H9 (cell line): ENCODE measurements at regions not wholly inside any gene's neighbourhood (a gene's known extent, or its start where the extent isn't known, plus 50 kb on each side); places are given as distances from the start of the nearest gene placed in this dataset.

Source experiments
- DNase-seq: peaks from one replicate; pipeline ENCODE4 v3.0.0-alpha.2; 2017
- H2AFZ ChIP-seq: one replicate; pipeline ENCODE4 v1.6.1; 2013; ENCODE audit warnings: mild to moderate bottlenecking, low read length, control low read depth, moderate library complexity
- H2AK5ac ChIP-seq: 2 replicates; pipeline ENCODE4 v1.6.1; 2013; ENCODE audit warnings: low read length, control low read depth, mixed read lengths; ENCODE audit not compliant: insufficient read length
- H2BK120ac ChIP-seq: one replicate; pipeline ENCODE4 v1.6.1; 2013; ENCODE audit warnings: low read depth, mild to moderate bottlenecking, low read length, control low read depth, inconsistent platforms; ENCODE audit not compliant: poor library complexity, severe bottlenecking
- H2BK12ac ChIP-seq: 2 replicates; pipeline ENCODE4 v1.6.1; 2013; ENCODE audit warnings: low read length, control low read depth, mixed read lengths, low read depth; ENCODE audit not compliant: insufficient read length
- H2BK15ac ChIP-seq: 2 replicates; pipeline ENCODE4 v1.6.1; 2013; ENCODE audit warnings: low read depth, low read length, control low read depth
- H2BK20ac ChIP-seq: one replicate; pipeline ENCODE4 v1.6.1; 2013; ENCODE audit warnings: low read depth, mild to moderate bottlenecking, low read length, control low read depth, inconsistent platforms; ENCODE audit not compliant: poor library complexity, severe bottlenecking
- H2BK5ac ChIP-seq: 2 replicates; pipeline ENCODE4 v1.6.1; 2013; ENCODE audit warnings: low read length, control low read depth, mixed read lengths; ENCODE audit not compliant: insufficient read length
- H3K14ac ChIP-seq: 2 replicates; pipeline ENCODE4 v1.6.1; 2013; ENCODE audit warnings: low read length, control low read depth; ENCODE audit not compliant: insufficient read depth
- H3K18ac ChIP-seq: 2 replicates; pipeline ENCODE4 v1.6.1; 2013; ENCODE audit warnings: low read depth, mild to moderate bottlenecking, mixed read lengths, low read length, control low read depth; ENCODE audit not compliant: insufficient read length
- H3K23ac ChIP-seq: 2 replicates; pipeline ENCODE4 v1.6.1; 2013; ENCODE audit warnings: low read length, control low read depth, mixed read lengths, low read depth; ENCODE audit not compliant: insufficient read length
- H3K23me2 ChIP-seq: 2 replicates; pipeline ENCODE4 v1.6.1; 2013; ENCODE audit warnings: low read depth, mild to moderate bottlenecking, mixed read lengths, low read length, control low read depth; ENCODE audit not compliant: insufficient read length, poor library complexity, severe bottlenecking
- H3K27ac ChIP-seq: 2 replicates; pipeline ENCODE4 v1.5.1; 2013; ENCODE audit warnings: low read length, control low read depth, mixed read lengths, low read depth; ENCODE audit not compliant: insufficient read length
- H3K27me3 ChIP-seq: 2 replicates; pipeline ENCODE4 v1.6.1; 2013; ENCODE audit warnings: low read length, control low read depth, inconsistent platforms; ENCODE audit not compliant: insufficient read depth
- H3K4ac ChIP-seq: 2 replicates; pipeline ENCODE4 v1.6.1; 2013; ENCODE audit warnings: low read depth, mild to moderate bottlenecking, control low read depth, inconsistent platforms, low read length, moderate library complexity
- H3K4me1 ChIP-seq: 2 replicates; pipeline ENCODE4 v1.6.1; 2013; ENCODE audit warnings: low read length, control low read depth, inconsistent platforms; ENCODE audit not compliant: insufficient read depth
- H3K4me2 ChIP-seq: 2 replicates; pipeline ENCODE4 v1.6.1; 2013; ENCODE audit warnings: low read length, control low read depth, mixed read lengths; ENCODE audit not compliant: insufficient read length, insufficient read depth
- H3K56ac ChIP-seq: 2 replicates; pipeline ENCODE4 v1.6.1; 2013; ENCODE audit warnings: low read depth, mild to moderate bottlenecking, mixed read lengths, low read length, control low read depth; ENCODE audit not compliant: insufficient read length
- H3K79me1 ChIP-seq: 2 replicates; pipeline ENCODE4 v1.6.1; 2013; ENCODE audit warnings: low read depth, mild to moderate bottlenecking, moderate library complexity, low read length, control low read depth, inconsistent platforms; ENCODE audit not compliant: insufficient read depth, poor library complexity, severe bottlenecking
- H3K79me2 ChIP-seq: 2 replicates; pipeline ENCODE4 v1.6.1; 2013; ENCODE audit warnings: low read length, control low read depth, inconsistent platforms; ENCODE audit not compliant: insufficient read depth
- H3K9ac ChIP-seq: 2 replicates; pipeline ENCODE4 v1.6.1; 2013; ENCODE audit warnings: low read length, control low read depth, mixed read lengths; ENCODE audit not compliant: insufficient read length; ENCODE audit errors: extremely low read depth
- H3K9me3 ChIP-seq: one replicate; pipeline ENCODE4 v1.6.1; 2013; ENCODE audit warnings: low read depth, low read length, inconsistent platforms; ENCODE audit not compliant: control insufficient read depth
- H3T11ph ChIP-seq: one replicate; pipeline ENCODE4 v1.6.1; 2013; ENCODE audit warnings: mild to moderate bottlenecking, low read length, control low read depth, inconsistent platforms
- H4K20me1 ChIP-seq: one replicate; pipeline ENCODE4 v1.6.1; 2013; ENCODE audit not compliant: control insufficient read depth, insufficient read length, insufficient read depth
- H4K5ac ChIP-seq: 2 replicates; pipeline ENCODE4 v1.6.1; 2013; ENCODE audit warnings: low read depth, mild to moderate bottlenecking, mixed read lengths, low read length, control low read depth; ENCODE audit not compliant: insufficient read length
- H4K8ac ChIP-seq: replicated peaks from 2 replicates; pipeline ENCODE4 v1.6.1; 2013; ENCODE audit warnings: low read length, control low read depth, mixed read lengths, low read depth; ENCODE audit not compliant: insufficient read length
- H4K91ac ChIP-seq: 2 replicates; pipeline ENCODE4 v1.6.1; 2013; ENCODE audit warnings: low read depth, mild to moderate bottlenecking, moderate library complexity, mixed read lengths, low read length, control low read depth; ENCODE audit not compliant: insufficient read length
- H3K27ac Mint-ChIP-seq, 3 experiments: 2 replicates in 2 of 3; 3 replicates in 1 of 3; pipeline ENCODE4 v1.8.0; 2020 to 2021; ENCODE audit warnings: mixed read lengths in 3 of 3, mild to moderate bottlenecking in 1 of 3, moderate library complexity in 1 of 3
- H3K27me3 Mint-ChIP-seq: 2 replicates; pipeline ENCODE4 v1.8.0; 2021; ENCODE audit warnings: low read depth, mild to moderate bottlenecking, moderate library complexity, mixed read lengths
- H3K36me3 Mint-ChIP-seq, 3 experiments: 2 replicates in 2 of 3; 3 replicates in 1 of 3; pipeline ENCODE4 v1.8.0; 2020 to 2021; ENCODE audit warnings: low read depth in 3 of 3, mixed read lengths in 3 of 3; ENCODE audit not compliant: insufficient read depth in 1 of 3
- H3K4me1 Mint-ChIP-seq, 2 experiments: 2 replicates each; pipeline ENCODE4 v1.8.0; 2020; ENCODE audit warnings: mixed read lengths in 2 of 2
- H3K4me3 Mint-ChIP-seq, 2 experiments: 2 replicates in 1 of 2; 3 replicates in 1 of 2; pipeline ENCODE4 v1.8.0; 2020 to 2021; ENCODE audit warnings: mild to moderate bottlenecking in 2 of 2, mixed read lengths in 2 of 2, moderate library complexity in 1 of 2
- H3K9me3 Mint-ChIP-seq, 2 experiments: 2 replicates in 1 of 2; 3 replicates in 1 of 2; pipeline ENCODE4 v1.8.0; 2020; ENCODE audit warnings: mild to moderate bottlenecking in 2 of 2, mixed read lengths in 2 of 2, moderate library complexity in 1 of 2
- WGBS: extraction: QIAGEN DNeasy Blood & Tissue Kit; methylation state at CpG from one replicate; pipeline ENCODE4 v1.1.7; 2013; ENCODE audit warnings: missing lambda C conversion rate, low lambda C conversion rate, mixed read lengths; ENCODE audit not compliant: insufficient read length; ENCODE audit errors: extremely low coverage; 5-methylcytosine and 5-hydroxymethylcytosine counted together
- TF ChIP-seq, protein P1 (sequence below): fragments of 200-600 bp; sonication (generic); conservative IDR thresholded peaks from 3 replicates; pipeline ENCODE4 v1.8.0; 2021; ENCODE audit warnings: antibody characterized with exemption, mild to moderate bottlenecking

DNA sequence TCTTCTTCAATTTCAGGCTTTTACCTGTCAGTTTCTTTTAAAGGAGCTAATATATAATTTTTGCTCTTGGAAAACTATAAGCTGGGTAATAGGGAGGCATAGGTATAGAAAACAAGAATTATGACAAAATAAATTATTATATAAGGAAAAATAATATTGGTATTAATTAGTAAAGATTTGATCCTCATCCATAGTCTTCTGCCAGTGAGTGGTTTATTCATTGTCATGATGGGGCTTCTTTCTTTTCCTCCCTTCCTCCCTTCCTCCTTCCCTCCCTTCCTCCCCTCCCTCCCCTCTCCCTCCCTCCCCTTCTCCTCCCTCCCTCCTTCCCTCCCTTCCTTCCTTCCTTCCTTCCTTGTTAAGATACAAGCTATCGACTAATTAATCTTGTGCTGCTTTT, 698.6 kb downstream of the SORCS3 start:
- no peak overlapping the region for H4K8ac ChIP-seq
- no peak overlapping the region for H2BK15ac ChIP-seq
- Mint-ChIP-seq H3K27ac (no peak overlapping the region), H3K4me1 (peaks cover 5% of the 10 kb centered on the region in 2 experiments; a peak in 2 of 4 replicates), H3K4me3 (no peak overlapping the region), H3K9me3 (peaks cover 0 to 3% of the 10 kb centered on the region in 2 experiments; a peak in 1 of 5 replicates), H3K36me3 (no peaks in the 10 kb centered on the region), H3K27me3 (no peaks in the 10 kb centered on the region)
- H3K18ac ChIP-seq = no peak overlapping the region
- H3K56ac ChIP-seq = no peak overlapping the region
- H3K79me2 ChIP-seq = no peaks in the 10 kb centered on the region
- no peak overlapping the region for H2BK20ac ChIP-seq
- DNase-seq = no peak
- H3K79me1 ChIP-seq = no peaks in the 10 kb centered on the region
- no peak overlapping the region for H3K23ac ChIP-seq
- no peak overlapping the region for H4K91ac ChIP-seq
- no peaks in the 10 kb centered on the region for H3K9me3 ChIP-seq
- no peaks in the 10 kb centered on the region for H3K23me2 ChIP-seq
- no peak overlapping the region for H3T11ph ChIP-seq
- no peak overlapping the region for H2BK5ac ChIP-seq
- H3K9ac ChIP-seq = no peak overlapping the region
- no peak overlapping the region for H2BK12ac ChIP-seq
- WGBS = no CpG with 5 or more reads among the region's 1 CpG
- no peak overlapping the region for H3K4ac ChIP-seq
- no peak overlapping the region for H3K14ac ChIP-seq
- TF ChIP-seq, protein P1, sequence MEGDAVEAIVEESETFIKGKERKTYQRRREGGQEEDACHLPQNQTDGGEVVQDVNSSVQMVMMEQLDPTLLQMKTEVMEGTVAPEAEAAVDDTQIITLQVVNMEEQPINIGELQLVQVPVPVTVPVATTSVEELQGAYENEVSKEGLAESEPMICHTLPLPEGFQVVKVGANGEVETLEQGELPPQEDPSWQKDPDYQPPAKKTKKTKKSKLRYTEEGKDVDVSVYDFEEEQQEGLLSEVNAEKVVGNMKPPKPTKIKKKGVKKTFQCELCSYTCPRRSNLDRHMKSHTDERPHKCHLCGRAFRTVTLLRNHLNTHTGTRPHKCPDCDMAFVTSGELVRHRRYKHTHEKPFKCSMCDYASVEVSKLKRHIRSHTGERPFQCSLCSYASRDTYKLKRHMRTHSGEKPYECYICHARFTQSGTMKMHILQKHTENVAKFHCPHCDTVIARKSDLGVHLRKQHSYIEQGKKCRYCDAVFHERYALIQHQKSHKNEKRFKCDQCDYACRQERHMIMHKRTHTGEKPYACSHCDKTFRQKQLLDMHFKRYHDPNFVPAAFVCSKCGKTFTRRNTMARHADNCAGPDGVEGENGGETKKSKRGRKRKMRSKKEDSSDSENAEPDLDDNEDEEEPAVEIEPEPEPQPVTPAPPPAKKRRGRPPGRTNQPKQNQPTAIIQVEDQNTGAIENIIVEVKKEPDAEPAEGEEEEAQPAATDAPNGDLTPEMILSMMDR = no peak
- H2AFZ ChIP-seq = no peak overlapping the region
- no peaks in the 10 kb centered on the region for H3K27me3 ChIP-seq
- H3K27ac ChIP-seq = no peak overlapping the region
- H3K4me1 ChIP-seq = no peaks in the 10 kb centered on the region
- no peaks in the 10 kb centered on the region for H4K20me1 ChIP-seq
- no peak overlapping the region for H2AK5ac ChIP-seq
- H4K5ac ChIP-seq = no peak overlapping the region
- no peak overlapping the region for H3K4me2 ChIP-seq
- no peak overlapping the region for H2BK120ac ChIP-seq
